ENCODE measurements at regions not wholly inside any gene's neighbourhood (a gene's known extent, or its start where the extent isn't known, plus 50 kb on each side); places are given as distances from the start of the nearest gene placed in this dataset.

GRCh38 chr2:236666646-236667204, 97.1 kb downstream of the ACKR3 start:
- no peak for TF ChIP-seq CTCF (IDR thresholded peaks at IDR 0.05; ENCODE audit: insufficient read depth, missing control alignments)
- no peak for DNase-seq (ENCODE audit: insufficient read length, low spot score)
- no peak for FAIRE-seq

DNA sequence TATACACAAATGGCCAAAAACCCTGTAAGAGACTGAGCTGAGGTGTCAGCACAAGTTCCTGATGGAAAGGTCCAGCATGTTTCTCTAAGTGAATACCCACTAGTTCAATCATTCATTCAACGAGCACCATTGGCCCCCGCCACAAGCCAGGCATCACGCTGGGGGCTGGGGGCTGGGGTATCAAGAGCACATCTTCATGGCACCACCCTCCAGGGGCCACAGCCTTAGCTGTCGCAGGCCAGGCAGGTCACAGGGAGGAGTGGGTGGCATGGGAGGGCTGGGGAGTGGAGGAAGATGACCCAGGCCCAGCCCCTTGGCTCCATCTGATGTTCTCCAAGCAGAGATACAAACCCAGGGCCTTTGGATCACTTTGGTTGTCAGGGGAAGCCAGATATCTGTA, 97.9 kb downstream of the ACKR3 start:
- DNase-seq (ENCODE audit: insufficient read length, low spot score) (no peak), FAIRE-seq (no peak)
- TF ChIP-seq CTCF (IDR thresholded peaks at IDR 0.05; ENCODE audit: insufficient read depth, missing control alignments): no peak

DNA sequence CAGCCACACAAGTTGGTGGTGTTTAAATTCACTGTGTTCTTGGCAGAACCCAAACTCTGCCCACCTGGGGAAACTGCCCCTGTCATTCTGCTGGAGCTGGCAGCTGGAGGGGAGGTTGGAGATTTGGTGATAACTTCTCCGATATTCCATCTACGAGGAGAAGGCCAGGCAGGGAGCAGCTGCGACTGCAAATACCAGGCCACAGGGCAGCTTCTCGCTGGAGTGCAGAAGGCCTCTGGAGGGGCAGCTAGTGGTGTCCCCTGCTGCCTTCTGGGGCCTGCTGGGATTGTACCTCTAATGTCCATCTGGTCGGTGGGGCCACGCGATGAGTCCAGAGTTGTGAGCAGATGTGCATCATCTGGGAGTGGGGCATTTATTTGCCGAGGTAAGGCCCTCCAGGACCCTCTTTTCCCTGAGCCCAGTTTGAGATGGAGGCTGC, 98.9 kb downstream of the ACKR3 start:
- no peak for DNase-seq (ENCODE audit: insufficient read length, low spot score)
- FAIRE-seq: no peak
- no peak for TF ChIP-seq CTCF (IDR thresholded peaks at IDR 0.05; ENCODE audit: insufficient read depth, missing control alignments)

- DNase-seq (ENCODE audit: insufficient read length, low spot score) (no peak), FAIRE-seq (no peak)
- TF ChIP-seq CTCF (IDR thresholded peaks at IDR 0.05; ENCODE audit: insufficient read depth, missing control alignments): no peak
These were observed 100.6 kb downstream of the ACKR3 start for GRCh38 chr2:236670235-236670620.

DNA sequence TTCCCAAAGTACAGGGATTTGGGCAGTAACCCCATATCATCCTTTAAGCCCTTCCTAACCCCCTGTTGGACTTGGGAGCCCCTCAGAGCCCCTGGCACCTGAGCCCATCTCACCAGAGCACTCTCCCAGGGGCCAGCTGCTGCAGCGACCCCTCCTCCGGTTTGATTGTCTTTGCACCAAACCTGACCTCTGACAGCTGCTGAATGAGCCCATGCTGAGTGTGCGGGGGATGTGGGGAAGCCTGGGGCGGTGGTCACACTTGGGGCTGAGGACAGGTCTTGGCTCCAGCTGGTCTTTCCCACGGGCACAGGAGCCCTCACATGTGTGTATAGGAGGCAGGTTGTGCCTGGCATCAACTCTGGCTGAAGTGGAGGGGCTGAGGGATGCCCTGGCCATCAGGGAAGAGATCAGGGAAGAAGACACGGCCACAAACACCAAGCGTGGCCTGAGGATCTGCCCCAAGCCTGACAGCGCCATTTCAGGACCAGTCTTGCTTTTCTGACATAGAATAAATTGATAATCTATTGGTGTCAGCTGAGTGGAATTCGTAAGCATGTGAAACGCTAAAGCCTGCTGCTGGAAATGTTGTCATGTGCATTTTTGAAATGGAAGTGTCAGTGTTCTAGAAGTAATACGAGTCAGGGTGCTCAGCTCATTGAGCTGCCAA, 102.4 kb downstream of the ACKR3 start:
- TF ChIP-seq CTCF (IDR thresholded peaks at IDR 0.05; ENCODE audit: insufficient read depth, missing control alignments): no peak
- FAIRE-seq (no peak), DNase-seq (ENCODE audit: insufficient read length, low spot score) (no peak)

GRCh38 chr2:236672606-236673005, 103.0 kb downstream of the ACKR3 start:
- DNase-seq (ENCODE audit: insufficient read length, low spot score) (no peak), FAIRE-seq (no peak)
- TF ChIP-seq CTCF (IDR thresholded peaks at IDR 0.05; ENCODE audit: insufficient read depth, missing control alignments): no peak

- DNase-seq (ENCODE audit: insufficient read length, low spot score) (no peak), FAIRE-seq (no peak)
- TF ChIP-seq CTCF (IDR thresholded peaks at IDR 0.05; ENCODE audit: insufficient read depth, missing control alignments): no peak
These were observed 103.6 kb downstream of the ACKR3 start for GRCh38 chr2:236673126-236673822.
